GM08714 (cell line): ENCODE measurements at regions not wholly inside any gene's neighbourhood (a gene's known extent, or its start where the extent isn't known, plus 50 kb on each side); places are given as distances from the start of the nearest gene placed in this dataset.

Experiments used
- H3K4me3 ChIP-seq: fragments of 200-500 bp; sonication (Bioruptor generic); 2 replicates; pipeline ENCODE4 v1.5.1; 2014; ENCODE audit warnings: mild to moderate bottlenecking, low read length, inconsistent platforms
- ZNF274 ChIP-seq: IDR thresholded peaks from 2 replicates; pipeline ENCODE4 v1.6.1; 2012; ENCODE audit warnings: mild to moderate bottlenecking, low read depth, low read length

- no peak for TF ChIP-seq ZNF274
Observed at GRCh38 chr10:90378524-90379076, 479.2 kb downstream of the HTR7 start.

GRCh38 chr10:90381468-90381867, 476.4 kb downstream of the HTR7 start:
- H3K4me3 ChIP-seq, result no peak overlapping the region
- TF ChIP-seq ZNF274, result no peak

More at GRCh38 chr10:90378524-90379076, 479.2 kb downstream of the HTR7 start:
- H3K4me3 ChIP-seq, result no peak overlapping the region

- no peak for TF ChIP-seq ZNF274
- H3K4me3 ChIP-seq, result no peak overlapping the region
Observed at GRCh38 chr10:90389876-90390275, 468.0 kb downstream of the HTR7 start.

GRCh38 chr10:90394311-90394710, 463.5 kb downstream of the HTR7 start:
- TF ChIP-seq ZNF274, result no peak

GRCh38 chr10:90396721-90397120, 461.1 kb downstream of the HTR7 start:
- TF ChIP-seq ZNF274, result no peak
- H3K4me3 ChIP-seq, result no peak overlapping the region

More at GRCh38 chr10:90394311-90394710, 463.5 kb downstream of the HTR7 start:
- no peak overlapping the region for H3K4me3 ChIP-seq

DNA sequence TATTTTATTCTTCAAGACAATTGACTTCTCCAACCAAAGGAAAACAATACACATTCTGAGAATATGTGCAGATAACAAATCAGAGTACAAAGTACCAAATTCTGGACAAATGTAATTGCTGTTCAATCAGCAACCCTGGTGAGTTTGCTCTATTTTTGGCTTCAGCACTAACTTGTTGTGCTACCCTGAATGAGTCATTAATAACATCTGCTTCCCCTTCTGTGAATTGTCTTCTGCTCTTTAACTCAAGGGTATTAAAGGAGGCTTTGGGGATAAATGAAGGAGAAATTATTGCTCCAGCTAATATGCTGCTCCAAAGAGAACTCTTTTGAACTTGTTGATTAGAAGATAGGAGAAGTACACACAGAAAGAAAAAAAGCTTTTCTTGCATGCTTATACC, 459.3 kb downstream of the HTR7 start:
- no peak for TF ChIP-seq ZNF274
- H3K4me3 ChIP-seq, result no peak overlapping the region

- H3K4me3 ChIP-seq, result no peak overlapping the region
- TF ChIP-seq ZNF274, result no peak
Observed at GRCh38 chr10:90399782-90400181, 458.1 kb downstream of the HTR7 start.

- H3K4me3 ChIP-seq, result no peak overlapping the region
- no peak for TF ChIP-seq ZNF274
Observed at GRCh38 chr10:90403211-90404000, 454.4 kb downstream of the HTR7 start.

- H3K4me3 ChIP-seq, result no peak overlapping the region
- no peak for TF ChIP-seq ZNF274
Observed at GRCh38 chr10:90407131-90407530, 450.7 kb downstream of the HTR7 start.

GRCh38 chr10:90407851-90408250, 450.0 kb downstream of the HTR7 start:
- H3K4me3 ChIP-seq, result no peak overlapping the region
- no peak for TF ChIP-seq ZNF274

DNA sequence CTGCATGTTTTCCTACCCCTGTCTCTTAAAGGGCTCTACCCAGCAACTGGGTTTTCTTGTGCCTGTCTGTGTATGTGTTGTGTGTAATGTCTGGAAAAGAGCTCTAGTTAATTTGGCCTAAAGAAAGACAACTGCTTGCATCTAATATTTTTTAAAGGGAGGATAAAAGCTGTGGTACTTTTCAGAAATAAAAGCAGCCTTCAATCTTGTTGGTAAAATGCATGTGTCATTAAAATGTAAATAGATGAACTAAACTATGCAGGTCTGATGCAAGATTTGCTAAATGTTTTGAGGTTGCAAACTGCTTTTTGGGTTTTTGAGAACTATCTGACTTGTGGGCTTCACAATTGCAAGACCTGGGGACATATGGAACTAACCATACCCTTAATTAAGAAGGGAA, 445.3 kb downstream of the HTR7 start:
- H3K4me3 ChIP-seq, result no peak overlapping the region
- TF ChIP-seq ZNF274, result no peak

- no peak for TF ChIP-seq ZNF274
- no peak overlapping the region for H3K4me3 ChIP-seq
Observed at GRCh38 chr10:90413196-90413595, 444.6 kb downstream of the HTR7 start.

DNA sequence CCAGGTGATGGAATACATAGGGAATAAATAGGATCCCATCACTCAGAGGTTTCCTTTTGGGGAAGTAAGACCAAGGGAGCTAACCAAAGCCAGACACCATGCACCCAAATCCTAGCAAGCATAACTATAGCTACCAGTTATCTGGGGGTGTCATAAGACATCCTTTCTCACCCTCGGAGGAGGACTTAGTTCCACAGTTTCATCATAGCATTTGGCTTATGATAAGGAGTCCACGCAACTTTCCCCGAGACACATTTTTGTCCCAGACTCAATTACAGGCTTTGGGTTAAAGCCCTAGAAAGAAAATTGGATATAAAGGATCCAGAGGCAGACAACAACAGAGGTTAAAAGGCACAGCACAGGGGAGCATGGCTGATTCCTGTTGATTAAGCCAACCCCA, 442.9 kb downstream of the HTR7 start:
- H3K4me3 ChIP-seq, result no peak overlapping the region
- TF ChIP-seq ZNF274, result no peak

DNA sequence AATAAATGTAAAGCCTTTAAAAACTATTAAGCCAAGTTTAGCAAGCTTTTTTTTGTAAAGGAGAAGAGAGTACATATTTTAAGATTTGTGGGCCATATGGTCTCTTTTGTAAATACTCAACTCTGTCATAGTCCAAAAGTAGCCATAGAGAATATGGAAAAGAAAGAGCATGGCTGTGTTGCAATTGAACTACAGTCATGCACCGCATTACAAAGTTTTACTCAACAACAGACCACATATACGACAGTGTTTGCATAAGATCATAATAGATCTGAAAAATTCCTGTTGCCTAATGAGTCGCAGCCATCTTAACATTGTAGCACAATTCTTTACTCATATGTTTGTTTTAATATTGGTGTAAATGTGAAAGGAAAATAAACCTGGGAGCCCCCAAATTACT, 440.8 kb downstream of the HTR7 start:
- TF ChIP-seq ZNF274, result no peak
- H3K4me3 ChIP-seq, result no peak overlapping the region

GRCh38 chr10:90417476-90418210, 440.2 kb downstream of the HTR7 start:
- H3K4me3 ChIP-seq, result no peak overlapping the region
- TF ChIP-seq ZNF274, result no peak
